Stimulated activated CD8-positive, alpha-beta memory T cell treated with anti-CD3 and anti-CD28 coated beads, Interleukin-15, amount 100 ng/mL, for 4 hours (primary cell): ENCODE measurements at regions not wholly inside any gene's neighbourhood (a gene's known extent, or its start where the extent isn't known, plus 50 kb on each side); places are given as distances from the start of the nearest gene placed in this dataset.
"Not testable (repeated sequence)": the region's sequence is repeated elsewhere in the genome, so short reads cannot be mapped to it uniquely, and the experiment has no call there.

ENCODE experiments used
- DNase-seq, 2 donors: peaks; one replicate each; pipeline ENCODE4 v3.0.0-alpha.2; 2020; ENCODE audit warnings: low read depth in 2 of 2

DNA sequence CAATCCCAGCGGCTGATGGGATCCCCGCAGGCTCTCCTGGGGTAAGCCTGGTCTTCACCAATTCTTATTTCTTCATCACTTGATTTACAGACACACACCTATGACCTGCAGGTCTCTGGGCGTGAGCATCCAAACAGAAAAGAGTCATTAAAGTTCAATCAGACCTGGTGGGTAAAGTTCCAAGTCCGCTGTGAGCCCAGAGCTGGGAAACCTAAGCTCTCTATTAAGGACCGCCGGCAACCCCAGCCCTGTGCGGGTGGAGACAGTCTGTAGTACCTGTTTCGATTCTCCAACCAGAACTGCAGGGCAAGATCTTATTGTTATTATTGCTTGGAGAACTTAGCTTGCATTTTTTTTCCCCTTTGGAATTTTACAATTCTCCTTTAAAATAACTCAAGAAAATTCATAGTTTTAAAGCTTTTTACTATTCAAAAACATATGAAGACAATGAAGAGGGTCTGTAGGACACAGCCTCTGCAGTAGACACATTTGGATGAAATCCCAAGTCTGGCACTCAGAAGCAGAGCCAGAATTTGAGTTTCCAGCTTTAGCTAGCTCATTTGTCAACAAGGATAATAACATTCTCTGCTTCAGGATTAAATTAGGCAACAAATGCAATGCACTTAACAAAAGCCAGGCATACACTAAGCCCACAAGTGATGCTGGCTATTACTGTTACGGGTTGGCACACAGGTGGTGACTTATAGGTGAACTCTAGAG lies 376.4 kb downstream of the INSIG2 start:
- no peak for DNase-seq

GRCh38 chr2:118464046-118464445 lies 375.8 kb downstream of the INSIG2 start:
- no peak for DNase-seq

DNA sequence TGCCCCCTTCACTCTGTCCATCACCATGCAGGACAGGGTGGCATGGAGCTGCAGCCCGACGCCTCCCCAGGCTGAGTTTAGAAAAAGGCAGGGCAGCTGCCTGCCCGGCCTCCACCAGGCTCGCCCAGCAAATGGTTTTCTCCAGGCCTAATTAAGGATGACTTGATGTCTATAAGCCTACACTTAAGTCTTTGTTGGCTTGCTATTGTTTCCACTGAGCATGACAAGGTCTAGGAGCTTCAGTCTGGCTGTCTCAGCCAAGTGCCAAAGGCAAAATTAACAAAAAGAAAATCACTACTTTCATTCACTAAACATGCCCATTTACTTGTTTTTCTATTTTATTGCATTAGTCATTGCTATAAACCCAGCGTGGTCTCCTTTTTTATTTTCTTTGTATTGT lies 372.2 kb downstream of the INSIG2 start:
- no peak for DNase-seq

- DNase-seq: no peak
Measured at GRCh38 chr2:118459426-118459825, 371.2 kb downstream of the INSIG2 start.

DNA sequence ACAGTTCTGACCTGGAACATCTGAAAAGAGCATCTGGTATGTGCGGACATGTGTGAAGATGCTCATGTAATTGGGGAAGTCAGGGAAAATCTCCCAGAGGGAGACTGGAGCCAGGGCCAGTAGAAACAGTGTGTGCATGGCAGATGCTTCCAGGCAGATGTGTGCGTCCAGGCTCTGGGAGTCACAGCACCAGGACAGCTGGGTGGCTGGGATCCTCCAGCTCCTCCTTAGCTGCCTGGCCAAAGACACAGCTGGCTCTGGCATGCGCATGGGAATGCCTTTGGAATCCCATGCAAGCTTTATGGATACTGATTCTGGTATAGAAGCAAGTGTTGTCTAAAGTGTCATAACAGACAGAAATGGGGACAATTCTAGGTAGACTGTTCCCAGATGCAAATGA lies 369.7 kb downstream of the INSIG2 start:
- no peak for DNase-seq

DNA sequence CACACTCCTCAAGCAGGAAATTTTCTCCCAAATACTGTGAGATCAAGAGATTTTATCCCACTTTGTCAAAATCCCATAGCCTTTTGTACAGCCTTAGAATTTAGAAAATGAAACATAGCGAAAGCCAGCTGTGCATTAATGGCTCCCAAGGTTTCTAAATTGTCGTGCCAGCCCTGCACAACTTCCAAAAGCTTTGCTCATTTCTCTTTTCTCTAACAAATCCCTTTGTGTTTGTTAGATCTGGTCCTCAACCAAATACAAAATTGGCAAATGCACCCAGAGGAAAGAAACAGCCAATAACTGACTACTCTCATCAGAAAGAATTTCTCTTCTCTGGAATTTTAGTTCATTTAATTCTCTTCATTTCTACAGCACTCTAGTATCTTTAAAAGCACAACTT lies 361.1 kb downstream of the INSIG2 start:
- no peak for DNase-seq

- DNase-seq: no peak
Measured at GRCh38 chr2:118443596-118443995, 355.3 kb downstream of the INSIG2 start.

DNA sequence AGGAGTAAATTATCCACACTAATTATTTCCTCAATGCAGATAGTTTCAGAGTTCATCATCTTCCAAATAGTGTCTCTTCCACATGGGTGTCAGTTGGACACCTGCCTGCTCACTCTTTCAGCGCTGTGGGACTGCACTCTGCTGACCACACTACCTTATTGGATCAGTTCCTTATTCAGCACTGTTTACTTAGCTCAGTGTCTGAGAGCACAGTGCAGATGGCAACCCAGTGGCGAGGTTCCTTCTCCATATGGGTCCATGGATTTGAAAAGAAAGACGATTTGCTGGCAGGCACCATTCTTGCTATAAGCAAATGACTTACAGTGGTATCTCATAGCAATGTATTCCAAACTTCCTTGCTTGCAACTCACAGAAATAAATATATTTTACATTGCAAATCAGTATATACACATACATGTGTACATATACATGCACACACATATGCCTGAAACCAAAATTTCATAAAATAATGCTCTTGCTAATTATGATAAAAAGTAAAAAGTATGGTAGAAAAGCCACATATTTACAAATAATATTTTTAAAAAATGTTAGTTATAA lies 354.8 kb downstream of the INSIG2 start:
- no peak for DNase-seq

GRCh38 chr2:118442046-118442445 lies 353.8 kb downstream of the INSIG2 start:
- no peak for DNase-seq

DNA sequence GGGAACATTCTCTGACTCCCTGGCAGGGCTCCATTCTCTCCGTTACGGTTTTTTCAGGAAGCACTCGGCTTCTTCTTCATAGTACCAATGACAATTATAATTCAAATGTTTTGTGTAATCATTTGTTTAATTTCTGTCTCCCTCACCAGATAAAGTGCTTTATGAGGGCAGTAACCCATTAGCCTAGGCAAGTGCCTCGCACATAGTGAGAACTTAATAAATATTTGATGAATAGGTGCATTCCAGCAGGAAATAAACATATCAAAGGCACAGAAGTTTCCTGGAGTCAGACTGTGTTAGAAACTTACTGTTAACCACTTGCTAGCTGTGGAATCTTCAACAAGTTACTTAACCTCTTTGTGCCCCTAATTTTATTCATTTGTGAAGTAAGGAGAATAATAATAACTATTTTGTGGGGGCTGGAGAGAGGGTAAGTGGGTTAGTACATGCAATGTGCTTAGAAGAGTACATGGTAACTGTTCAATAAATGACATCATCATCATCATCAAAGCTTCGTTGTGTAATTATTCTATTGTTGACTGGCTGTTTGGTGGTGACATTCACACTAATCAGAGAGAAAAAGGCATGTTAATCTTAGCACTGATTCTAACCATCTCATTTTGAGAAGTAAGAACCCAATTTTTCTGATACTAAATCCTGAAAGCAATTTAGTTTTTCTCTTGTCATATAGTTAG lies 352.3 kb downstream of the INSIG2 start:
- no peak for DNase-seq

DNA sequence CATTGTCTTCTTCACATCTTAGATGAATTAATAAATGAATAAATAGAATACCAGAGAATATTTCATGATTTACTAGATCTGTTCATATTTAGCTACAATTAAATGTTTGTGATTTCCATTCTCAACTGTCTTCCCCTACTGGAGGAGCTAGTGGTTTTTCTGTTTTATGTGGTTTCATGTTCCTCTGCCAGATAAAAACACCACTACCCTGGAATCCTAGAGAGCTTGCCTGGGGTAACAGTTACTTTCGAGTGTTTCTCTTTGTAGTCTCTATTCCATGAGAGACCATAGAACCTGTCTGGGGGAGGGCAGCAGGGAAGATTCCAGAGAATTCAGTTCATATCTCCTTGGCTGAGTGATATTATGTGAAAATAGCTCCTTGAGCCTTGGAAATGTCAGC lies 349.2 kb downstream of the INSIG2 start:
- no peak for DNase-seq

GRCh38 chr2:118431997-118432396 lies 343.7 kb downstream of the INSIG2 start:
- DNase-seq: no peak

DNA sequence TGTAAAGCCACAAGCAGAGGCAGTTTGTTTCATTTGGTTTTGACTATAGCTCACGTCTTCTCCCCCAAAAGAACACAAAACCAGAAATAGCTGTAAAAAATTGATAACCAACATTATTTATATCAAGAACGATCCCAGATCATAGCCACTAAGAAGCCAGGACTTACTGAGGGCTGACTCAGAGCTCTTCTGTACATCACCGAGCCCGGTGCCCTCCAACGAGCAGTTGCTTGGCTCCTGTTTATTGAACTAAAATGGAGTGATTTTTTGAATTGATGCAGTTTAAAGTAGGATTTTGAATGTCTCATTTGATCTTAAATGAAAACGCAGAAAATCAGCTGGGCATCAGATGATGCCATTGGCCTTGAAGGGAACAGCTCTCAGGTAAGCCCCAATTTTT lies 343.3 kb downstream of the INSIG2 start:
- no peak for DNase-seq

- DNase-seq: no peak
Measured at GRCh38 chr2:118431165-118431517, 342.9 kb downstream of the INSIG2 start.

GRCh38 chr2:118430510-118431164 lies 342.4 kb downstream of the INSIG2 start:
- no peak for DNase-seq

GRCh38 chr2:118425191-118425590 lies 336.9 kb downstream of the INSIG2 start:
- DNase-seq: no peak

DNA sequence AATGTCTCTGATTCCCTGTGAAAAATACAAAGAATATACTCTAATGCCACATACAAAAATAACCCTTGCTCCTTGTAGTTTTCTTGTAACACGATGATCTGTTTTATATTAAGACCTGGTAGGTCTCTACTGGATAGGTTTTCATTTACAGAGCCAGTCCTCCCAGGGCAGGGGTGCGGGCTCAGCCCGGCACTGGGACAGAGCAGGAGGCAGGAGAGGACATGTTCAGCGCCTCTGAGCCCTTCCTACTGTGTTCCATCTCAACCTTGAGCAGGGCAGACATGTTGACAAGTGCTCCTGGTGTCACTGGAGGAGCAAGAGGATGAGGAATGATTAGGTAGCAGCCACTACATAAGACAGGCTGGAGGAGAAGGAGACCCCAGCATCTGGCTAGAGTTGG lies 335.5 kb downstream of the INSIG2 start:
- DNase-seq: no peak

GRCh38 chr2:118421648-118422047 lies 333.4 kb downstream of the INSIG2 start:
- no peak for DNase-seq

DNA sequence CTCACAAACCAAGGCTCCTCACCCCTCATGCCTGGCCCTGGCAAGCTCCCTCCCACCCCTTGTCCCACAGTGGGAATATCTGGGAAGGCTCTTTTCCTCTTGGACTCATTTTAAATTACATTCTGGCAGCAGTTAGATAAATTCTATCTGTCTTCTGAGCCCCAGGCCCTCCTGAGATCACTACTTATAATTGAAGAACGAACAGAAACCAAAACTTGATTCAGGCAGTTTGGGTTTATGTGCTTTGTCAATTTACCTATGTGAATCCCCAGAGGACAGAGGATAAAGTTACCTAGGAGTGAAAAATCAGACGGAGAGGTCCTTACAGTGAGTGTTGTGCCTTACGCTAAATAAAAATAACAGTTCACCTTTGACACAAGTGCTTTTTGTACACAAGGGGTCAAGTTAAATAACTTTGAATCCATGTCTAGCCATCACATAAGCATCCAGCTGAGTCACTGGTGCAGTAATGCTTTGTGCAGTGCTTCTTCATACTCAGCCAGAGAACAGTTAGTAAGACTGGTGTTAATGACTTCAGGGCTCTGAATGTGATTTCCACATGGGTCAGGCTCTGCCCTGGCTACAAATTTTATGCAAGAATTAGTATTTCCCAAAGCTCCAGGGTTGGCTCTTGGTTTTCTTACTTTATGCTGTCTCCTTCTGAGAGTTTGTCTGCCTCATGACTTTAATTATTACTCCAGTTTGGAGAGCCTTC lies 329.3 kb downstream of the INSIG2 start:
- no peak for DNase-seq

- DNase-seq: not testable (repeated sequence)
Measured at GRCh38 chr2:118415186-118415585, 326.9 kb downstream of the INSIG2 start.

DNA sequence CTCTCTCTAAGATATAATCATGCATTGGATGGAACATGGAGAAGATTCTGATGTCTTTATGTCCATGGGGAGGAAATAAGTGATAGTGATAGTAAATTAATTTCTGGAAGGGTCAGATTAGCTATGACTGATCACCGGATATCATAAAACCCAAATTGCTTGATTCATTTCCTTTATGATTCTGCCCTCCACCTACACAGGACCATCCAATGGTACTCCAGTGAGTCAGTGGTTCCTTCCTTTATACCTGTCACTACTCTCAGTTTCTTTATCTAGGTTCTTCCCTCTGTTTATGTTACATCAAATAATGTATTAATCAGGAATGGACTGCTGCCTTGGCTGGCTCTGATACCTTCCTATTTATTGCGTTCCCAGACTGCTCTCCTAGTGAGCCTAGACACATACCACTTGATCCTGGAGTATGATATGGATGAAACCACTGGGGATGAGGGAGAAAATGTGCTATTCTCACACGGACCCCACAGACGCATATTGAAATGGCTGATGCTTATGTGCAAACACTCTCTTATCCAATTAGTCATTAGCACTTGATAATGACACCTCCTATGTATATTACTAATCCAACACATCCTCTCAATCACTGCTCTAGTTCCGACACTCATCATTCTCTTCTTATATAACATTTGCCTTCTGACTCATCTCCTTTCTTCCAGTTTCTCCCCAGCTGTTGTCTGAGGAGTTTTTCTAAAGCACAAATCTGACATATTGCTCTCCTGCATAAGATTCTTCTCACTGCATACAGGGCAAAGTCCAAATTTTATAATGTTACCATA lies 315.6 kb downstream of the INSIG2 start:
- DNase-seq: no peak
